Right kidney (tissue), 1 donor: ENCODE measurements at regions not wholly inside any gene's neighbourhood (a gene's known extent, or its start where the extent isn't known, plus 50 kb on each side); places are given as distances from the start of the nearest gene placed in this dataset.

Source experiments
- DNase-seq: peaks from one replicate; pipeline ENCODE4 v3.0.0-alpha.2; 2016

DNA sequence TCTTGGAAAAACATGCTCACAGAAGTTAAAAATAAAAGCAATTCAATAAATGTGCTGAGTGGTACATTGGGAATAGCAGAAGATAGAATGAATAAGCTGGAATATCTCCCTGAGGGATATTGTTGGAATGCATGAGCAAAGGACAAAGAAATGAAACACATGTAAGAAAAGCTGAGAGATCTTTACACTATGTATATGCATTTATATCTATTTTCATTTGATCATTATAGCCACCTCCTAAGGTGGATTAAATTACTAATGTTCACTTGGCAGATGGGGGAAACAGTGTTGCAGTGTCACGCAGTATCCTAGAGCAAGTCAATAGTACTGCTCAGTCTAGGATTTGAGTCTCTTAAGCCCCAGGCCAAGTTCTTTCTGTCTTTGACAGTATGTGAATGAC lies 542.0 kb upstream of the MARCKS start:
- DNase-seq = no peak

GRCh38 chr6:113315879-113316278 lies 541.3 kb upstream of the MARCKS start:
- DNase-seq = no peak

GRCh38 chr6:113317442-113317841 lies 539.7 kb upstream of the MARCKS start:
- no peak for DNase-seq

DNA sequence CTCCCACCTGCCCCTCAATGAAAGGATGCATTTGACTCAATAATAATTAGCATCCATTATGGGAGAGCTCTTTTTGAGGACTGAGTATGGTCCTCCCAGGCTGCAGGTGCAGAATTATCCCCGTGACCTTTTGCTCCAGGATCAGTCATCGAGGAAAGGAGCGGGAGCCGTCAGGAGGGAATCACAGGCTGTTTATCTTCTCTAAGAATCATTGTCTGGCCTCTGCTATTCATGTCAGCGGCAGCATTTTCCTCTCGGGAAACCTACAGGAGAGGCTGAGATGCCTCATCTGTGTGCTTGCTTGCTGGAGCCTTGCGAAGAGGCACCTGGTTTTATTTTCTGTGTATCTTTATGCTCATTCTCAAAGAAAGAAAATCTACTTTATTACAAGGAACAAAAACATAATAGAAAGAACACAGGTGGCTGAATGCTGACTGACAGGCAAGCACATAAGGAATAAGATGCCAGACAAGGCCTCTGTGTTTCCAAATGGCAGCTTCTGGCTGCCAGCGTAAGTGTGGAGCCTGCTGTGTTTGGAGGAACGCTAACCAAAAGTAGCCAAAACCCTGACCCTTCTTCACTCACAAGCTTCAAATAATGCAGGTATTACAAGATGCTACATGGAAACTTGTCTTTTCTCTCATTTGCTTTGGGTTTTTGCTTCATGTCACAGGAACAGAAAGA lies 539.1 kb upstream of the MARCKS start:
- DNase-seq = peak; percentile 13

DNA sequence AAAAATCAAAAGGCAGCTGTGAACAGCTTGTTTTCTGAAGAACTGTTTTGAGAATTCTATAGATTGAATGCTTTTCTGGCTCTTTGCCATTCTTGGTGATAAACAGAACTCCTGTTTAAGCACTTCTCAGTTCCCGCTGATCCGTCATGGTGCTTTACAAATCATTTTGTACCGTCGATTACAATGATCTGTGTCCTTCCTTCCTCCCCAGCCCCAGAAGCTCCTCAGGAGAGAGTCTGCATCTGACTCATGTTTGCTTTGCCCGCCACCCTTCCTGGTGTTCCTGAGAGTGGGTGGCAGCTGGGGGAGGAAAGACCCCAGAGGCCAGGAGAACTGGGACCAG lies 538.6 kb upstream of the MARCKS start:
- peak; percentile 3 for DNase-seq

GRCh38 chr6:113320653-113321052 lies 536.5 kb upstream of the MARCKS start:
- no peak for DNase-seq

DNA sequence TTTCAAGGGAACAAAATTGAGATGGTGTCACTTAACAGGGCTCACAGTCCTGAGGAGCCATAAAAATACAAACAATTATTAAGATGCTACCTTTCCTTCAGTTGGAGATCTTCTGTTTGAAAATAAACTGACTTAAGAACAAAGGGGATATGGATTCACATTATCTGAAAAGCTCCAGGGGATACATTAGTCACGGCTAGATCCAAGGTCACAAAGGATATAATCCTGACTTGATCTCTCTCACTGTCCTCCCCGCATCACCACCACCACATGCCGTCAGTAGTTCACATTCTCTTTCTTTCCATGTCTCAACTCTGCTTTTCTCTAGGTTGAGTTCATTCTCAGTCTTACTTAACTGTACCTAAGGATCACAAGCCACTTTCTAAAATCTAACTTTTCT lies 530.4 kb upstream of the MARCKS start:
- DNase-seq = no peak

- no peak for DNase-seq
Measured at GRCh38 chr6:113328886-113329381, 528.2 kb upstream of the MARCKS start.

DNA sequence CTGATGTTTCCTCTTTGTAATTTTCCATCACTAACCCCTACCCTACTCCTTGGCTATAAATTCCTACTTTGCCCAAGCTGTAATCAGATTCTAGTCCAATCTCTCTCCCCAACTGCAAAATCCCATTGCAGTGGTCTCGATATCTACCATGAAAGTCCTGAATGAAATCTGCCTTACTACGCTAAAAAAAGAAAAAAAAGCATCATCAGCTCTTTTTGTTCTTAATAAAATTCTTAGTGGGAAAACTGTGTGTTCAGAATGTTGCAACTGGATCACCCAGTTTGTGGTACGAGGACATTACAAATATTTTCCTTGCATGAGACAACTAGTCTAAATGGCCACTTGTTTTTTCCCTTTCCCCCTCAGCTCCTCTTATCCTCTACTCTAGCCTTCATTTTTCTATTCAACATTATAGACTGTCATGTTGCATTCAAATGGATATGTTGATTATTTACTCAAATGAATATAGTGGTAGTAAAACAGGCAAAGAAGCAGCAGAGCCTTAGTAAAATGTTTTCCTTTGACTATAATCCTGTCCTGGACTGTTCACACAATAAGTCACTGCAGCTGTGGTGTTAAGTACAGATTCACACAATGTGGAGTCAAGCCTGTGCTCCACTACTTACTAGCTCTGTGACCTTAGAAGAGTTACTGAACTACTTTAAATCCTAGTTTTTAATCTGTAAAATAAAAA lies 527.1 kb upstream of the MARCKS start:
- no peak for DNase-seq

- DNase-seq = no peak
Measured at GRCh38 chr6:113330636-113330946, 526.6 kb upstream of the MARCKS start.

GRCh38 chr6:113331021-113331420 lies 526.1 kb upstream of the MARCKS start:
- no peak for DNase-seq

GRCh38 chr6:113338644-113339043 lies 518.5 kb upstream of the MARCKS start:
- DNase-seq = no peak

DNA sequence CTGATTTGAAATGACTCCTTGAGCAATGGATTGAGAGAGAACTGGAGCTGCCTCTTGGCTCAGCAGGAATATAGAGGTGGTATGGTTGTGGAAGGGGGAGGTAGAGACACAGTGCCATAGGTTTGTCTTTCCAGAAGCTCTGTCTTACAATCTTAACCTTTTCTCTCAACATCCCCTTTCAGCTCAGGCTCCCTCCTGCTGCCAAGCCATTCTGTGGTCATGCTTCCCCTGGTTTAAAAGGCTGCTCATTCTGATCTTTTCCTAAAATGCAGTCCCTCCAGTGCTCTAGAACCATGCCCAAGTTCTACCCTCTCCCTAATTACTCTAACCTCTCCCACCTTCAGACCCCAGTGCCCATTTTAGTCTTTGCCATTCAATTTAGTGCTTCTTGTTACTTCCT lies 517.9 kb upstream of the MARCKS start:
- DNase-seq = no peak

- DNase-seq = no peak
Measured at GRCh38 chr6:113340371-113340770, 516.8 kb upstream of the MARCKS start.

DNA sequence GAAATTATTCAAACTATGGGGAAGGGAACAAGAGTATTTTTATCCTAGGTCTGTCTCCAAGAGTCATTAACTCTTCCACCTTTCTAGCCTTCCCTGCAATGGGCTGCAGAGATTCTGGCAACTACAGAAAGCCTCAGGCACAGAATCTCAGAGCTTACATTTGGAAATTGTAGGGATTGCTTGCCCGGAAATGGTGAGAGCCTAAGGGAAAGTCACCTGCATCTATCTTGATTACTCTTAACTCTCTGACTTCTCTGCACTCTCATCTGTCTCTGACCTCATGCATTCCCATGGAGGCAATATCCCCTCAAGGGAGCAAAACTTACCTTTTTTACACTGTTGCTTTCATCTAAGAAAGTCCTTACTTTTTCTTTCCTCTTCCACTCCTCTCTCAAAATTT lies 513.2 kb upstream of the MARCKS start:
- DNase-seq = no peak

GRCh38 chr6:113344969-113345368 lies 512.2 kb upstream of the MARCKS start:
- DNase-seq = no peak

- DNase-seq = no peak
Measured at GRCh38 chr6:113347436-113347835, 509.7 kb upstream of the MARCKS start.

DNA sequence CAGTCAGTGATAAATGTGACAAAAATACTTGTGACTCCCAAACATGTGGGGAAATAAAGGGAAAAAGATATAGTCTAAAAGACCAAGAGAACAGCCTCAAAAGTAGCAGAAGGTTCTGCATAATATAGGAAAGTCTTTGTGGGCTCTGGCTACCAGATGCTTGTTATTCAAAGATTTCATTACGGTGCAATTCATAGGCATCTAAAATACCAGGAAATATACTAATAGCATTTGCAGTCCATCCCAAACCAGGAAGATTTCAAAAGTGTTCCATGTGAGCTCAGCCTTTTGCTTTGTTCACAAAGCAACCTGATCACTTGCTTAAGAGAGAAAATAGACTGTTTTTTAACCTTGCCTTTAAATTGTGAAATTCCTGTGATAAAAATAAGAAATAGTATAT lies 506.7 kb upstream of the MARCKS start:
- no peak for DNase-seq

DNA sequence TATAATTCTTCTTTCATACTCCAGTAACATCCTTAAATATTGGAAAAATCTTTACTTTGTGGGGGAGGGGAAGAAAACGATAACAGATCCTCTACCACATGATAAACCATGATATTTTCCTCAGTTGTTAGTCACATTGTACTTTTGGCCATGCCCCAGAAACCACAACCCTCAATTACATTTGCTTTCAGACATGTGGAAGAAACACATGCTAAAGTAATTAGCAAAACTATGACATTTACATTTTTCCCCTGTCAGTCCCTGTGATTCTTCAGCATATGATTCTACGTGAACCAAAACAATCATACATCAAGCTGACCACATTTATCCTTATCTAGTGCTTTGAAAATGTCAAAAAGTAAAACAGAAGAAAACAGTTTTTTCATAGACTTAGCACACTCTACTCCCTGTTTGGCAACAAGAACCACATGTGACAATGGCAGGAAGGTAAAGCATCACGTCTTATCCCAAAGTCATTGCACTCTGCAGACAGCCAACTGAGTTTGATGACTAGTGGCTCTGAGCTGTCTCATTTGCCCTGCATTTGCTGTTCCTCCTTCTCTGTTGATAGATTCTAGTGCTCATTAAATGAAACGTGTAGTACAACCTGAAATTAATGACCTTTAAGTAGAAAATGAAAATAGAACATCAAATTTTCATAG lies 505.8 kb upstream of the MARCKS start:
- DNase-seq = no peak

DNA sequence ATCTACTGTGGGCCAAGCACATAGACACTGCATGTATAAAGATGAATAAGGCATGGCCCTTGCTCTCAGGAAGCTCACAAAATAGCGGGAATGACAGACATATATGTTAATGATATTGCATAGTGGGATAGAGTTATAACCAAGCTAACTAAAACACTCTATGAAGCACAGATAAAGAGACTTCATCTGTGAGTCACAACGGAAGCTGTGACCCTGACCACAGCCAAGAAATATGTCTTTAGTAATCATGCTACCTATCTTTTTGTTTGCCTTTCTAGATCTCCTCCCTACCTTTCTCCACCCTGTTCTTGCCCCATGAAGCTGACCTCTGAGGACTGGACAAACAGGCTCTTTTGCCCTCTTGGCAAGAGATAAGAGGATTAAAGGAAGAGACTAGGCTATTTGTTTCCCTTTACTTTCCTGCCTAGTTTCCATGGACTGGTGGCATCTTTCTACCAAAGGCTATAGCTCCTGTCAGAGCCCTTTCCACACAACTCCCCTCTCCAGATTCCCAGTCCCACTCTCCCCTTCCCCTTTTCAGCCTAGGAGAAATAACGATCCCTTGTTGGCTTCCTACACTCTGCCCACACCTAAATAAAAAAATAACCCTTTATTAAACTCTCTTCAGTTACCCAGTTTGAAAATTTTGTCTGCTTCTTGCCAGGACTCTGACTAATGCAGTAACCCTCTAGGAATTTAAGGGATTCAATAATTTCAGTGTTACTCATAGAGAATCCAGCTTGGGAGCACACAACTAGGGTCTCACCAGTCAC lies 504.9 kb upstream of the MARCKS start:
- no peak for DNase-seq

DNA sequence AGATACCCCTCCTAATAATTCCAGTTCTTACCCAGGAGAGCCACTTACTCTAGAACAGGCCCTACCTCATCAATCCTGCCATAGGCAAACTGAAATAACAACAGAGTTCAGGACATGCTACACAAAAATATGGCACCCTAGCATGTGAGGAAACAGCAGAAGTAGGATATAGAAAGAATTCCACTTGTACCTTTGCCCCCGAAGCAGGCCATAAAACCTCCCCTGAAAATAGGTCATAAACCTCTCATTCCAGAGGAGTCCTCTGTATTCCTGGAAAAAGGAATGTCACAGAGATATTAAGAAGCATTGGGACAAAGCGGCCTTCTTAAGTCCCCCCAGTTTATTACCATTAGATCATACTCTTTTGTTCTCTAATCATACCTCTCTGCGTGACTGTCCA lies 504.3 kb upstream of the MARCKS start:
- DNase-seq = no peak

GRCh38 chr6:113353392-113353791 lies 503.8 kb upstream of the MARCKS start:
- no peak for DNase-seq
